HG03108 (cell line): ENCODE measurements at regions not wholly inside any gene's neighbourhood (a gene's known extent, or its start where the extent isn't known, plus 50 kb on each side); places are given as distances from the start of the nearest gene placed in this dataset.

Experiments used
- ATAC-seq: cut with Tn5 transposase; IDR thresholded peaks from one replicate; pipeline ENCODE4 v1.9.1; 2021; ENCODE audit warnings: moderate library complexity; ENCODE audit not compliant: unreplicated experiment

DNA sequence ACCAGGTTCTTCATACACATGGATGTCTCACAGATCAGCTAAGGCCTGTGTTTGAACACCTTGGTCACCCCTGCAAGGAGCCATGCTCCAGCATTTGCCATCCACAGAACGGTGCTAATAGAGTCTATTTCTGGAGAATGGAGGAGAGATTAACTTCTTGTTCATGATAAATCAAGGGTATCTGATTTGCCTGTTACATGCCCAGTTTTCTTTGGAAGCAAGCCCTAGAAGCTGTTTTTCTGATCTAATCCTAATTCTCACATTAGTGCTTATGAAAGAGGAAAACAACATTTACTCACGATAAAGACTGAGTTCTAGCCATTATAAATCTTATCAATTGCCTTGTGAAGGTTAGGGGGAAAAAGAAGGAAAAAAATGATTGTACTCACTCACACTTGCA, 119.6 kb upstream of the DTNA start:
- no peak for ATAC-seq

DNA sequence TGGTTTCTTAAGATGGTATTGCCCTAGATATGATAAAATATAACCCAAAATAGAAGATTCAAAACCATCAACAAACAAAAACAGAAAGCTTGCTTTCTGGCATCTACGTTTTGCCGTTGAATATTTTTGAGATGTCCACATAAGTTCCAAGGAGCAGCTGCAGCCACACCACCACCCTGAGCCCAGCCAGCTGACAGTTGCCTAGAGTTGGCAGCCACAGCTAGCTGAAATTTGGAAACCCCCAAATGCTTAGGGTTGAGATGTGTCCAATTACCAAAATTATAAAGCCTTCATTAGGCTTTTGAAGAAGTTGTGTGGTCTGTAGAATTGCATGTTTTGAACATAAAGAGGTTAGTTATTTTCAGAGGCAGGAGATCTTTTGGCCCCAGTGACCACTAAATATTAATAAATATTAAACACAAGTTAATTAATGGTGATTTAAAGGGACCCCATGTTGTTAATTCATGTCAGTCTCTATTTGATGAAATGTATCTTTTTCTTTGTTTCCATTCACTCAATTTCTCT, 118.1 kb upstream of the DTNA start:
- ATAC-seq = no peak

DNA sequence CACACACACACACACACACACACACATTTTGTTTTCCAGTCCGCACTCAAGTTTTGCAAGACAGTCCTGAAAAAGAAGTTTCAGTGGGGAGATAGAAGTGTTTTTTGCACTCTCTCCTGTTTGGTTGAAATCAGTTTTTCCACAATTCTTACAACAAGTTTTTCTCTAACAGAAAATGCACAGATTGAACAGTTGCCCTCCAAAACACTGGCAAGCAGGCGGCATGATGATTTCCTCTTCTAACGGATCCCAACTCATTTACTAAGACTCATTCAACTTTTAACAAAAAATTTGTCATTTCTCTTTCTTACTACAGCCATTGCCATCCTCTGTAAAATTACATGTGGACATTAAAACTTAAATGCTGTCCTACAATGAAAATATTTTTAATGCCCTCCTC, 117.6 kb upstream of the DTNA start:
- ATAC-seq = no peak

DNA sequence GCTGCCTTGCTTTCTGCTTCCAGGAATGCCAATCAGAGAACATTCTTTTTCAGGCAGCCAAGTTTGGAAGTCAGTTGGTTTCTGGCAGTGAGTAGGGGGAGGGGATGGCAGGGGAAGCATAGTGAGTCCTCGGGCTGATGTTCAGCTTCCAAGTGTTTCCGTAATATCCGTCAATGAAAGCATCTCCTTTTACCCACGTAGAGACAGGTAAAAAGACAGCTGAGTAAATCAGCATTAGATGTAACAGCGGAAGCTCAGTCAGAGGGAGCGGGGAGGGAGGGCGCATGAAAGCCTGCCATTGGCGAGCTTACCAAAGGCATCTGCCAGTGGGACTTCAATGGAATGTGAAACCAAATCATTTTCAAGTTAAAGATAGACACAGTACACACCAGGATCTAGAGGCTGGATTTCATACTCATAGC, 117.1 kb upstream of the DTNA start:
- no peak for ATAC-seq

DNA sequence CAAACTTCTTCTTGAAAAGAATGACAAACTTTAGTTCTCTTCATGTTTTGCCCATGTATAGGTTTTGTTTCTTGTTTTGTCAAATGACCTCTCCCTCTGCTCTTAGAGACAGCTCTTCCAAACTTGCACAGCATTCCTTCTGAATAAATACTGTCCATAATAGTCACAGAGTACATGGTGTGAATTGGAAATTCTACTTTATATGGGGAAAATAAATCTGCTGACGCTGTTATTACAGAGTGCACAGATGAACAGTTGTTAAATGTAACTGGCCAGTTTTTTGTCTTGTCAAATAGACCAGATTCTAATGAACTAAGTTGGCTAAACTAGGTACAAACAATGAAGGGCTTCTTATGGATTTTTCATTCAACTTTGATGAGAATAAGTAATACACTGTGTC, 115.8 kb upstream of the DTNA start:
- ATAC-seq = no peak

DNA sequence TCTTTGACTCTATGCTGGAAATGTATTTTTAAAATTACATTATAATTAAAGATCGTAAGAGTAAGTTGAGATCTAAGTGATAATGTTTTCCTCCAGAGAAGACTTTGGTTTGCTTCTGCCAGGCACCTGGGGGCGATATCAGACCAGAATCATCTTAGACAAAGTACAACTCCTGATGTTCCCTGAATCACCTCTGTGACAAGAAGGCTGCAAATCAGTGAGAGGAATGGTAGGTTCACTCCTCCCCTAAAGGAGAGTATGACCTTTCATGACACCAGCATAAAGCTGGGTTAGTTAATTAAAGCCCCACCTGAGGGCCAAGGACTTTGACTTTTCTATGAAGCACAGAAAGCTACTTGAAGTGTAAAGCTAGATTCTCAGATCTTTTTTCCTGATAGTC, 114.4 kb upstream of the DTNA start:
- no peak for ATAC-seq

DNA sequence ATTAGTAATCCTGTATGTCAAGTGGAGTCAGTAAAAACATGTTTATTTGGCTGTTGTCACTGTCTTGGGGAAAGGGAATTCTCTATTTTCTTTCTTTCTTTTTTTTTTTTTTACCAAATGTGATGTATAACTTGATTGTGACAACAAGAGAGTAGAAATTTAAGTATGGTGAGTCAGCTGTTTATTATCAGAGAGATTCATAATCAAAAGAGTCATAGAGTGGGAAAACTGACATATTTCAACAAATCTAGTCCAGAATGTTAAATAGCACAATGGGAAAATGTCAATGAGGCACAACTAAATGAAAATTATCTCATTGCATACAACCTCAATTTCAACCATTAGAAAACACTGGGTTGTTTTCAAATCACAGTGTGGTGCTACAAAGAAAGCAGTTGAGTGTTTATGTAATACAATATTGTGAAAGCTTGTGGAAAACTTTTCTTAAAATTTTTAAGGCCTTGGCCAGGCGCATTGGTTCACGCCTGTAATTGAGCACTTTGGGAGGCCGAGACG, 111.9 kb upstream of the DTNA start:
- no peak for ATAC-seq

DNA sequence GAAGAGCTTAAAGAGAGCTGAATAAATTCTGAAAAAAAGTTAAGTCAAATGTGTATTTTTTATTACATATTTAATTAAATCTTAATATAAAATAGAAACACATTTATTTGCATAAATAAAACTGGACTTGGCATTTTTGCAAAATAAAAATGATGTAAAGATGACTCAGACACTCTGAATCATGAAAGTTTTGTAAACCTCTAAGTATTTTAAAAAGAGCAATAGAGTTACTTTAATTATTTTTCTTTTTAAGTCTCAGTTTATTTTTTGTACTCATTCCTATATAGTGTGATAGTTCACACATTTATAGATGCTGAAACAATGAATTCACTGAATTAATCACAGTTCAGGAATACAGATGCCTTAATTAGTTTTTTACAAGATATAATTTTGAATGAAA, 109.9 kb upstream of the DTNA start:
- no peak for ATAC-seq

DNA sequence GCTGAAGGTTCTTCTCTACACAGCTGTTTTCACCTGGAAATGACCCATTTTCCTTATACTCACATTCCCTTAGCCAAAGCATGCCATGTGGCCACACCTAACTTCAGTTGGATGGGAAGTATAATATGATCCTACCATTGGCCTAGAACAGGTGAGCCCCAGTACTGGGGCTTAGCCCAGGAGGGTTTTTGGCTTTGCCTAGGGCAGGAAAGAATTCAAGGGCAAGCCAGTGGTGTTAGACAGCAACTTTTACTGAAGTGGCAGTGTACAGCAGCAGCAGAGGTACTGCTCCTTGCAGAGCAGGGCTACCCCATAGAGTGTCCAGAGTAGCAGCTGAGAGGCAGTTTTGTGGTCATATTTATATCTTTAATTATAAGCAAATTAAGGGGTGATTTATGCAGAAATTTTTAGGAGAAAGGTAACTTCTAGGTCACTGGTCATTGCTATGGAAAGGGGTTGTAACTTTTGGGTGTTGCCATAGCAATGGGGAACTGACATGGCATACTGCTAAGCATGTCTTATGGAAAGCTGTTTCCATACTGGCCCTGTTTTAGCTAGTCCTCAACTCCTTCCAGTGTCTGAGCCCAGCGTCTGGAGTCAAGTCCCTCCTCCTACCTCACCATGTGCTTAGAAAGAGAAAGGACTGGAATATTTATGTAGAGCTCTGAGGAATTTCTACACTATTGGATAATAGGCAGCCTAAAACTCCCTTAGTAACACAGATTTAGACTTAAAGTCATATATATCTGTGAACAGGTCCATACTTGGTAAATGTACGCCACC, 109.0 kb upstream of the DTNA start:
- ATAC-seq = no peak

DNA sequence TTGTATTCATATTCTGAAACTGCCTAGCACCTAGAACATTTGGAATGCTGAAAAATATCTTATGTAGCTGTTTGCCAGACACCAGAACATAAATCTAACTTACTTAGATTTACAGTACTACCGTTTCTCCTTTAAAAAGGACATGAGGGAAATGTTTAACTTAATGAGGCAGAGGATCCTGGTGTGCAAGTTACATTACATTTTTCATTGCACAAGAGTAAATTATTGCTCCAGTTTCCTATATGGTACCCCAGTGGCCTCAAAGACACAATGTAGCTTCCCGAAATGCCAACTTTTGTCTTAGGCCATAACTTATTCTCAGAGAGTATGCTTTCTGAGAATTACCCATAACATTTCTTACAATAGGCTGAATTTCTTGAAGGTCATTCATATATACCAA, 105.5 kb upstream of the DTNA start:
- no peak for ATAC-seq

DNA sequence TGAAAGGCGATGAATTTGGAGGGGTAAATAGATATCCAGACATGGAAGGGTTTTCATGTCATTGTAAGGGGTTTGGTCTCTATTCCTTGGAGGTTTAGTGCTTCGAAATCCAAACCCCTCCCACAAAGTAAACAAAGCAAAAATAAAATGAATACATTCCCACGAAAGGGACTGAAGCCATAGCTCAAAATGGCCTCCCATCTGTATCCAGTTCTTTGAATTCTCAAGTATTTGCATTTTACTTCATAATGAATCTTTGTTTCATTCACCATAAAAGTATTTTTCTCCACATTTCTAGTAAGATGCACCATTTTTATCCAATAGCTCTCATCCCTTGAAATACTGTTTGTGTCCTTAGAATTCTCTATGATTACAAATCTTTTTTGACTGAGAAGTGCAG, 103.2 kb upstream of the DTNA start:
- ATAC-seq = no peak

DNA sequence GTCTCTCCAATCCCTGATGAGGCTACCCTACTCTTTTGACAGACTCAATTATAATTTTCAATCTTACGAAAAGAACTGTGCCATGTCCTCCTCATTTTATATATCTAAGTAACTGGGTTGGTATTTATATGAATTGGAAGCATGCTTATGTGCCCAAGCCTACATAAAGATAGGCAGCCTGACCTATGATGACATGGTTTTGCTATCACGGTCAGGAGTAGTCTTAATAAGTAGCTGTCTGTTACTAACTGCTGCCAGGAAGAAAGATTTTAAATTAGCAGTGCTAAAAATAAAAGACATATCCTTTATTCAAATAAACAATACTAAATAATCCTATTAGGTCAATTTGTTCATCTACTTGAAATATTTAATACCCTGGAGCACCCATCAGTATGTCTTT, 102.0 kb upstream of the DTNA start:
- no peak for ATAC-seq

DNA sequence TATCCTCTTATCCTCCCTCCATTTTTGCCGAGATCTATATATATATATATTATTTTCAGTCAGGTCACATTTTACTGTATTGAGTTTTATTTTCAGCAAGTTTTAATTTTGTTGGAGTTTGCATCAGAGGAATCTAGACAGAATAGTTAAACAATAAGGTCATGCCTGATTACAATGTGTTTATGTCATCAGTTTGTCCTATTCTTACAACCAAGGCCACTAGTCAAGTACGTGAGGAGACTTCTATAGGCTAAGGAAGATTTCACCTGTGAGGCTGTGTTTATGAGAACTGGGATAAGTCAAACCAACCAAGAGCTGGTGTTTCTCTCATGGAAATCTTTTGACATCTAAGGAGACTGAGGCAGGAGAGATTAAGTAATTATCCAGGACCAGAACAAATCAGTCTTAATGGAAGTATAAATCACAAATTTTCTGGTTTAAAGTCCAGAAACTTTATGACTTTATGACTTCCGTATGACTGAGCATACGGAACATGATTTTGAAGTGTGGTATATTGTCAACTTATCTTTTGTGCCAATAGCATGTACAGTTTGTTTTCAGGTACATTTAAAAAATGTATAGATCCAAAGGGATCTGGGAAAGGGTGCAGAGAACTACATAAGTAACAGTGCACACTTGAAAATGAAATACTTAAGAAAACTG, 100.0 kb upstream of the DTNA start:
- ATAC-seq = no peak

DNA sequence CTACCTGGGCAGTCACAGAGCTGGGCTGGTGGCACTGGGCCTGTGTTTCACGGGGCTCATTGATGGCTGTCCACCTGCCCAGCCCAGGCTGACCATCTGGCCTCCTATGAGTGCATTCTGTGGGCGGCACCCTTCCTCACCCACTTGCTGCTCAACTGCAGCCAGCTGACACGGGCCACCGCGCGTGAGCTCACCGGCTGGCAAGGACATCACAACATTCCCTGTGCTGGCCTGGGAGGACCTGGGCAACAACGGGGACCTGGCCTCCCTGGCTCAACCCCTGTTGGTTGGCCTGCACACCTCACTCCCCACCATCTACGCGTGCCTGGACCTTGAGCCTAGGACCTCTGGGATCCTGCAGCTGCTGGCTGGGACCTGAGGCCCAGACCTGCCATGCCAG, 98.2 kb upstream of the DTNA start:
- ATAC-seq = no peak

DNA sequence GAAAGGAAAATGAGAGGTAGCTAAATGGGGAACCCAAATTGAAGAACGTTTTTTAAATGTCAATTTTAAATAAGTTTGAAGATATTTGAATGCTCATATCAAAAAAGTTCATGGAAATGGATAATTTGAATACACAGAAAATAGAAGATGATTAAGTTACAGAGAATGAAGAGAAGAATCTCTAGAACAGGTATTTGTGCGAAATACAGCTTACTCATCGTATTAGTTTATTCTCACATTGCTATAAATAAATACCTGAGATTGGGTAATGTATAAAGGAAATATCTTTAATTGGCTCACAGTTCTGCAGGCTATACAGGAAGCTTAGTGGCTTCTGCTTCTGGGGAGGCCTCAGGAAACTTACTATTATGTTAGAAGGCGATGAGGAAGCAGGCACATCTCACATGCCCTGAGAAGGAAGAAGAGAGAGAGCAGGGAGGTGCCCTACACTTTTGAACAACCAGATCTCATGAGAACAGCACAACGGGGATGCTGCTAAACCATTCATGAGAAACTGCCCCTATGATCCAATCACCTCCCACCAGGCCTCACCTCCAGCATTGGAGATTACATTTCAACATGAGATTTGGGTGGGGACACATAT, 89.7 kb upstream of the DTNA start:
- ATAC-seq = no peak

DNA sequence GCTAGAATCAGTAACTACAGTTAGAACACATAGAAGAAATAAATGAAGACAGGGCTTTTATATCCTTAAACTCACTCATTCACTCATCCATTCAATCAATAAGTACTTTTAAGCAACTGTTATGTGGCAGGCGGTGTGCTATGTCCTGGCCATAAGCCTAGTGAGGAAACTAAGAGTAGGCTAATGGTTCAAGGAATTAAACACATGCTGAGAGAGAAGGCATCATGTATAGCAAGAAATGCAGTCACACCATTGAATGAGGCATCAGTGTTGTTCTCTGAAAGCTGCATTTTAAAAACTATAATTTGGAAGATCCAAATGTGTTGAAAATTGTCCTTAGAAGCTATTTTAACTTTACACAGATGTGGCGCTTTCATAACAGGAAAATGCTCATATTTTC, 86.5 kb upstream of the DTNA start:
- ATAC-seq = no peak

DNA sequence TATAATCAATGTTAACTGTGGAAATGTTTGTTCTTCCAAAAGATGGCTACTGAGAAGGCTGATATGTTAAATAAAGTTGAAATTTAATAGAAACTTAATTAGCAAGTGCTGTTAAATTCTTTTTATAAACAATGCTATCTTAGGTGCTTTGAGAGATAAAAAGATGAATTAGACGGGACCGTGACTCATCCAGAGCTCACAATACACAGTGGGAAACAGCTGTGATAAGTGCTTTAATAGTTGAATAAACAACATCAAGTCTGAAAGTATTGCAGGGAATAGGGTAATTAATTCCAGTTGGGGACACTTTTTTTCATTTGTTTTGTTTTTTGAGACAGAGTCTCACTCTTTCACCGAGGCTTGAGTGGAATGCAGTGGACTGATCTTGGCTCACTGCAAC, 85.5 kb upstream of the DTNA start:
- no peak for ATAC-seq

DNA sequence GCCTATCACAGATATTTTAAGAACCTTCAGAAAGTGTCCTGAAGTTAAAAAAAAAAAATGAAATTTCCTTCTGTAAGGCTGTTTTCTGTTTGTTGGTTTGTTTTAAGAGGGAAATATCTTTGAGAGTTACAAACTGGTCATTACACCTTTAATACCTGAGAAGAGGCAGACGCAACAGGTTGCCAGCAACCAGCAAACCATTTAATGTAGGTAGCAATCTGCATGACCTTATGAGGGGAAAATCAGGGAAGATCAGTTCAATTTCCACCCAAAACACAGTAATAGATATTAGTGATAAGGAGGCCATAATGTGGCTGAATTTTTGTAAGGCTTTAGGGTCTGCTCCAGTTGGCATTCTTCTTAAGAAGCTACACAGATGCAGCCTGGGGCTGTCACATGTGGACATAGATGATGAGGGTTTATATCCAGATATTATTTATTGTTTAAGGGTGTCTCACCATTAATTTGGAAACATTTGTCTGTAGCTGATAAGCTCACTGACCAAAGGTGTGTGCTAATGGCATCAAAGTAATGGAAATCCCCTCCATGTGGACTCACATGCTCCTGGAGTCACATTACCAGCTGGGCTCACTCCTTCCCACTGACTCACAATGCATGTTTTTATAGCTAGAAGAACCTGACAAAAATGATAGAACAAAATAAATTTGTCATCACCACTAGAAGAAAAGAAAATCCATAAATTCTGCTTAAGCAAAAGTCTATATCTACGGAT, 83.5 kb upstream of the DTNA start:
- ATAC-seq = no peak

DNA sequence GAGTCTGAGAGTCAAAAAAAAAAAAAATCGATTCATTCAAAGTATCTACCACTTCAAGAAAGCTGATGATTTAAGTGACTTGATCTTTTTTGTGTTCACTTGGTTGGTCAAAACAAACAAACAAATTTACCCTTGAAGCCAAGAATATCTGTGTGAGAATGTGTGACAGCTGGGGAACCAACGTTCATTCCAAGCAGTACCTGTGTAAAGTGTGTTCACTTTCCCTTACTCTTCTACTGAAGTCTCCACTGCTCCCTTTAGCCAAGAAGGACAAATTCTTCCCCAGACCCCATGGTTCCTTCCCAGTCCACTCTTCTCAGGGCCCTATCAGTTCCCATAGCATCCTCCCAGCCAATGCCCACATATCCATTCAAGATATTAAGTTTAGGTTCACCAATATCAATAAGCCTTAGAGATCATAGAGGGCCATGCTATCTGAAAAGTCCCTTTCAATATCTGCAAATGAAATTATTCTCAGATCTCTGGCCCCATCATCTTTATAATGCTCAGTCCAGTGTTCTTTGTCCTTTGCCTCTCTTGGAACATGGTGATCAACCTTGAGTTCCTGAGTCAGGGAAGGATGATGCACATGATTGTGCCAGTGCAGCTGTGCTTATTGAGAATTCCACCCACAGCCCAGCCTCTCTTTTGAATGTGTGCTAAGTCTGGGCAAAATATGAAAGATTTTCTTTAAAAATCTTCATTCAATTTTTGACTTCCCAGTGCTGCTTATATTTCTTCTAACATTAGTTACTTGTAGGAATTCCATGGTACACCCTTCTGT, 82.8 kb upstream of the DTNA start:
- no peak for ATAC-seq
